ENCODE measurements at regions not wholly inside any gene's neighbourhood (a gene's known extent, or its start where the extent isn't known, plus 50 kb on each side); places are given as distances from the start of the nearest gene placed in this dataset.
"Not testable (repeated sequence)": the region's sequence is repeated elsewhere in the genome, so short reads cannot be mapped to it uniquely, and the experiment has no call there.

DNA sequence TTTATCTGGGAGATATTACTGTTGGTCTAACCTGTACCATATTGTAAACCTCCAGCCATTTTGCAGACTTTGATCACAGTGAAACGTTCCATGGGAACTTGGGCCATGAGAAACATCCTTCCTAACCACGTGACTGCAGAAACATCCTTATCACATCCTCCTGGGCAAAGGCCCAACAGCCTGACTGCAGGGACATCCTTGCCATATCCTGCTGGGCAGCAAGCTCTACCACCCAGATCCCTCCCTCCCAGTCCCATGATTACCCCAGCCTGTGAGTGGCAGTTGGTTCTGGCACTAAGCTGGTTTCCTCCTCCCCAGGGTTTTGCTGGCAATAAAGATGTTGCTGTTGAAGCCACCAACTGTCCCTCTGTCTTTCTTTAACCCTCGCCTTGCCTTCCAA, 201.2 kb downstream of the POTEC start:
- not testable (repeated sequence) for TF ChIP-seq CTCF (IDR thresholded peaks at IDR 0.05; ENCODE audit: insufficient read depth, low read length, poor library complexity, severe bottlenecking); EZH2phosphoT487 (conservative IDR thresholded peaks at IDR 0.05; ENCODE audit: low read length)
